ENCODE measurements at regions not wholly inside any gene's neighbourhood (a gene's known extent, or its start where the extent isn't known, plus 50 kb on each side); places are given as distances from the start of the nearest gene placed in this dataset.

- no peak for TF ChIP-seq CTCF (IDR thresholded peaks at IDR 0.05)
- no peak for TF ChIP-seq POLR2A (IDR thresholded peaks at IDR 0.05)
- TF ChIP-seq POLR2AphosphoS5 (IDR thresholded peaks at IDR 0.05), result no peak
These were observed 402.0 kb upstream of the GOLIM4 start for GRCh38 chr3:168497741-168498140.

Measured in upper lobe of left lung (tissue), 4 donors.